ENCODE measurements at regions not wholly inside any gene's neighbourhood (a gene's known extent, or its start where the extent isn't known, plus 50 kb on each side); places are given as distances from the start of the nearest gene placed in this dataset.

- no peak for DNase-seq
- in situ Hi-C loops (cut with MboI; ENCODE audit: low pct_unique_long_range_greater_than_20kb, low sequenced_read_pairs) = no loop called here
Measured at GRCh38 chr9:118990949-118991348, 378.3 kb downstream of the BRINP1 start.

GRCh38 chr9:118991366-118992285 lies 377.6 kb downstream of the BRINP1 start:
- in situ Hi-C loops (cut with MboI; ENCODE audit: low pct_unique_long_range_greater_than_20kb, low sequenced_read_pairs) = no loop called here

GRCh38 chr9:118992813-118993794 lies 376.1 kb downstream of the BRINP1 start:
- in situ Hi-C loops (cut with MboI; ENCODE audit: low pct_unique_long_range_greater_than_20kb, low sequenced_read_pairs) = no loop called here
- DNase-seq = no peak

More at GRCh38 chr9:118991366-118992285, 377.6 kb downstream of the BRINP1 start:
- no peak for DNase-seq

- DNase-seq = no peak
- in situ Hi-C loops (cut with MboI; ENCODE audit: low pct_unique_long_range_greater_than_20kb, low sequenced_read_pairs) = no loop called here
Measured at GRCh38 chr9:118993965-118994364, 375.3 kb downstream of the BRINP1 start.

- in situ Hi-C loops (cut with MboI; ENCODE audit: low pct_unique_long_range_greater_than_20kb, low sequenced_read_pairs) = no loop called here
- no peak for DNase-seq
Measured at GRCh38 chr9:119002491-119002890, 366.7 kb downstream of the BRINP1 start.

- DNase-seq = no peak
- in situ Hi-C loops (cut with MboI; ENCODE audit: low pct_unique_long_range_greater_than_20kb, low sequenced_read_pairs) = no loop called here
Measured at GRCh38 chr9:119003201-119003611, 366.0 kb downstream of the BRINP1 start.

GRCh38 chr9:119003882-119004617 lies 365.2 kb downstream of the BRINP1 start:
- in situ Hi-C loops (cut with MboI; ENCODE audit: low pct_unique_long_range_greater_than_20kb, low sequenced_read_pairs) = no loop called here
- no peak for DNase-seq

GRCh38 chr9:119004618-119004990 lies 364.6 kb downstream of the BRINP1 start:
- no peak for DNase-seq
- in situ Hi-C loops (cut with MboI; ENCODE audit: low pct_unique_long_range_greater_than_20kb, low sequenced_read_pairs) = no loop called here

GRCh38 chr9:119005162-119005561 lies 364.1 kb downstream of the BRINP1 start:
- in situ Hi-C loops (cut with MboI; ENCODE audit: low pct_unique_long_range_greater_than_20kb, low sequenced_read_pairs) = no loop called here
- DNase-seq = no peak

GRCh38 chr9:119009249-119009648 lies 360.0 kb downstream of the BRINP1 start:
- in situ Hi-C loops (cut with MboI; ENCODE audit: low pct_unique_long_range_greater_than_20kb, low sequenced_read_pairs) = no loop called here

GRCh38 chr9:119020284-119020683 lies 349.0 kb downstream of the BRINP1 start:
- in situ Hi-C loops (cut with MboI; ENCODE audit: low pct_unique_long_range_greater_than_20kb, low sequenced_read_pairs) = no loop called here
- DNase-seq = no peak

More at GRCh38 chr9:119009249-119009648, 360.0 kb downstream of the BRINP1 start:
- no peak for DNase-seq

GRCh38 chr9:119020730-119021333 lies 348.4 kb downstream of the BRINP1 start:
- in situ Hi-C loops (cut with MboI; ENCODE audit: low pct_unique_long_range_greater_than_20kb, low sequenced_read_pairs) = no loop called here
- DNase-seq = no peak

GRCh38 chr9:119026120-119026519 lies 343.1 kb downstream of the BRINP1 start:
- in situ Hi-C loops (cut with MboI; ENCODE audit: low pct_unique_long_range_greater_than_20kb, low sequenced_read_pairs) = no loop called here
- no peak for DNase-seq

- in situ Hi-C loops (cut with MboI; ENCODE audit: low pct_unique_long_range_greater_than_20kb, low sequenced_read_pairs) = no loop called here
- no peak for DNase-seq
Measured at GRCh38 chr9:119027901-119028699, 341.1 kb downstream of the BRINP1 start.

GRCh38 chr9:119029886-119030285 lies 339.3 kb downstream of the BRINP1 start:
- no peak for DNase-seq
- in situ Hi-C loops (cut with MboI; ENCODE audit: low pct_unique_long_range_greater_than_20kb, low sequenced_read_pairs) = no loop called here

GRCh38 chr9:119033596-119033995 lies 335.6 kb downstream of the BRINP1 start:
- in situ Hi-C loops (cut with MboI; ENCODE audit: low pct_unique_long_range_greater_than_20kb, low sequenced_read_pairs) = no loop called here

GRCh38 chr9:119036969-119037368 lies 332.3 kb downstream of the BRINP1 start:
- DNase-seq = no peak

More at GRCh38 chr9:119033596-119033995, 335.6 kb downstream of the BRINP1 start:
- no peak for DNase-seq

GRCh38 chr9:119043996-119044395 lies 325.2 kb downstream of the BRINP1 start:
- no peak for DNase-seq

More at GRCh38 chr9:119036969-119037368, 332.3 kb downstream of the BRINP1 start:
- in situ Hi-C loops (cut with MboI; ENCODE audit: low pct_unique_long_range_greater_than_20kb, low sequenced_read_pairs) = no loop called here

More at GRCh38 chr9:119043996-119044395, 325.2 kb downstream of the BRINP1 start:
- in situ Hi-C loops (cut with MboI; ENCODE audit: low pct_unique_long_range_greater_than_20kb, low sequenced_read_pairs) = no loop called here

Data from KBM-7 (cell line).